IMR-90 (cell line): ENCODE measurements at regions not wholly inside any gene's neighbourhood (a gene's known extent, or its start where the extent isn't known, plus 50 kb on each side); places are given as distances from the start of the nearest gene placed in this dataset.

Source experiments
- ATAC-seq: fragments of 200-7000 bp; cut with Tn5 transposase; 2 replicates; pipeline ENCODE4 v1.9.1; 2020; ENCODE audit warnings: low read depth, mild to moderate bottlenecking, moderate library complexity
- BruUV-seq: library from RNA; stranded (reverse); fragments of 400-500 nt; replicated peaks from 2 replicates; lab custom pipeline; 2021; lab: Mats Ljungman, UMichigan
- CTCF ChIA-PET: fragments of 300-600 bp; formaldehyde crosslinking; extraction: SDS; loops from one replicate; lab custom pipeline; 2021; ENCODE audit warnings: antibody characterized with exemption; lab: Yijun Ruan, JAX
- POLR2A ChIA-PET: fragments of 300-600 bp; sonication (Branson Sonifier 250); formaldehyde crosslinking; loops from one replicate; lab custom pipeline; 2022; ENCODE audit warnings: antibody characterized with exemption; ENCODE audit not compliant: unreplicated experiment; lab: Charles Lee
- DNase-seq: peaks from one replicate; pipeline ENCODE4 v3.0.0; 2013
- H2AFZ ChIP-seq: replicated peaks from 2 replicates; pipeline ENCODE3; 2013; ENCODE audit warnings: low read length, mild to moderate bottlenecking; ENCODE audit not compliant: poor library complexity
- H2AK5ac ChIP-seq: 2 replicates; pipeline ENCODE4 v1.6.1; 2013; ENCODE audit warnings: low read depth, low read length, inconsistent platforms
- H2AK9ac ChIP-seq: replicated peaks from 2 replicates; pipeline ENCODE3; 2013; ENCODE audit warnings: mild to moderate bottlenecking, low read depth, low read length, moderate library complexity; ENCODE audit not compliant: poor library complexity
- H2BK120ac ChIP-seq: 2 replicates; pipeline ENCODE4 v1.6.1; 2013; ENCODE audit warnings: low read depth, low read length, inconsistent platforms
- H2BK15ac ChIP-seq: 3 replicates; pipeline ENCODE4 v1.6.1; 2013; ENCODE audit warnings: low read depth, low read length, inconsistent platforms
- H2BK20ac ChIP-seq: 2 replicates; pipeline ENCODE4 v1.6.1; 2013; ENCODE audit warnings: low read depth, mild to moderate bottlenecking, inconsistent platforms, low read length, moderate library complexity
- H2BK5ac ChIP-seq: 2 replicates; pipeline ENCODE4 v1.6.1; 2013; ENCODE audit warnings: mild to moderate bottlenecking, low read depth, low read length, inconsistent platforms; ENCODE audit not compliant: poor library complexity, severe bottlenecking
- H3K14ac ChIP-seq: replicated peaks from 2 replicates; pipeline ENCODE4 v1.6.1; 2013; ENCODE audit warnings: low read depth, low read length, inconsistent platforms
- H3K18ac ChIP-seq: 2 replicates; pipeline ENCODE4 v1.6.1; 2013; ENCODE audit warnings: low read depth, low read length, control low read depth
- H3K23ac ChIP-seq: 2 replicates; pipeline ENCODE4 v1.6.1; 2013; ENCODE audit warnings: low read depth, low read length, inconsistent platforms
- H3K27ac ChIP-seq: 2 replicates; pipeline ENCODE4 v1.5.1; 2013; ENCODE audit warnings: mild to moderate bottlenecking, control low read depth, low read length; ENCODE audit not compliant: insufficient read depth
- H3K27me3 ChIP-seq: 2 replicates; pipeline ENCODE4 v1.6.1; 2013; ENCODE audit warnings: low read length; ENCODE audit not compliant: control insufficient read depth, insufficient read depth
- H3K36me3 ChIP-seq: 2 replicates; pipeline ENCODE4 v1.6.1; 2013; ENCODE audit warnings: low read length, mixed read lengths; ENCODE audit not compliant: control insufficient read depth, insufficient read depth
- H3K4ac ChIP-seq: 2 replicates; pipeline ENCODE4 v1.6.1; 2013; ENCODE audit warnings: low read depth, low read length, inconsistent platforms
- H3K4me1 ChIP-seq: 2 replicates; pipeline ENCODE4 v1.6.1; 2013; ENCODE audit warnings: low read length, mixed read lengths; ENCODE audit not compliant: control insufficient read depth, insufficient read depth
- H3K4me2 ChIP-seq: 2 replicates; pipeline ENCODE4 v1.6.1; 2013; ENCODE audit warnings: low read depth, mild to moderate bottlenecking, control low read depth, low read length, moderate library complexity
- H3K4me3 ChIP-seq: 2 replicates; pipeline ENCODE4 v1.5.1; 2013; ENCODE audit warnings: low read depth, mild to moderate bottlenecking, control low read depth, low read length, moderate library complexity; ENCODE audit not compliant: insufficient read depth
- H3K56ac ChIP-seq: 2 replicates; pipeline ENCODE4 v1.6.1; 2013; ENCODE audit warnings: low read length, inconsistent platforms; ENCODE audit not compliant: insufficient read depth; ENCODE audit errors: extremely low read depth
- H3K79me1 ChIP-seq, 2 experiments: 2 replicates each; pipeline ENCODE4 v1.6.1; 2013; ENCODE audit warnings: low read length in 2 of 2, inconsistent platforms in 1 of 2, low read depth in 1 of 2
- H3K9ac ChIP-seq: 2 replicates; pipeline ENCODE4 v1.6.1; 2013; ENCODE audit warnings: low read depth, low read length, control low read depth
- H3K9me1 ChIP-seq: 2 replicates; pipeline ENCODE4 v1.6.1; 2013; ENCODE audit warnings: low read length, inconsistent platforms; ENCODE audit not compliant: insufficient read depth
- H3K9me3 ChIP-seq: 2 replicates; pipeline ENCODE4 v1.6.1; 2013; ENCODE audit warnings: low read length; ENCODE audit not compliant: control insufficient read depth, insufficient read depth
- H4K20me1 ChIP-seq: 2 replicates; pipeline ENCODE4 v1.6.1; 2013; ENCODE audit warnings: low read length, inconsistent platforms; ENCODE audit not compliant: insufficient read depth
- H4K5ac ChIP-seq: 2 replicates; pipeline ENCODE4 v1.6.1; 2013; ENCODE audit warnings: mild to moderate bottlenecking, low read depth, low read length, control low read depth
- H4K8ac ChIP-seq, 2 experiments: 2 replicates each; pipeline ENCODE4 v1.6.1; 2013; ENCODE audit warnings: low read depth in 2 of 2, low read length in 2 of 2, control low read depth in 1 of 2, inconsistent platforms in 1 of 2
- H4K91ac ChIP-seq: 2 replicates; pipeline ENCODE4 v1.6.1; 2013; ENCODE audit warnings: low read depth, low read length, inconsistent platforms; ENCODE audit not compliant: insufficient read depth
- BHLHE40 ChIP-seq: fragments of 150-350 bp; IDR thresholded peaks from 2 replicates; pipeline ENCODE4 v1.6.1; 2016; ENCODE audit warnings: mild to moderate bottlenecking, low read depth, low read length
- CHD1 ChIP-seq: IDR thresholded peaks from 2 replicates; pipeline ENCODE4 v1.6.1; 2012; ENCODE audit warnings: low read depth, low read length, improper control_type of control experiment
- CTCF ChIP-seq: conservative IDR thresholded peaks from 2 replicates; pipeline ENCODE4 v1.5.1; 2012; ENCODE audit warnings: mild to moderate bottlenecking, low read depth, low read length, improper control_type of control experiment
- FOS ChIP-seq: fragments of 150-350 bp; IDR thresholded peaks from 2 replicates; pipeline ENCODE4 v1.6.1; 2016; ENCODE audit warnings: low read depth, low read length
- MAFK ChIP-seq: IDR thresholded peaks from 2 replicates; pipeline ENCODE4 v1.6.1; 2012; ENCODE audit warnings: low read depth, low read length, improper control_type of control experiment
- MAZ ChIP-seq: IDR thresholded peaks from 2 replicates; pipeline ENCODE4 v1.6.1; 2012; ENCODE audit warnings: low read depth, mild to moderate bottlenecking, low read length, improper control_type of control experiment, moderate library complexity, borderline replicate concordance
- MXI1 ChIP-seq: IDR thresholded peaks from 2 replicates; pipeline ENCODE4 v1.6.1; 2012; ENCODE audit warnings: low read depth, mild to moderate bottlenecking, low read length, moderate library complexity, borderline replicate concordance
- NFE2L2 ChIP-seq: fragments of 150-350 bp; IDR thresholded peaks from 2 replicates; pipeline ENCODE4 v1.6.1; 2016; ENCODE audit warnings: low read depth, mild to moderate bottlenecking, low read length
- POLR2A ChIP-seq: IDR thresholded peaks from 2 replicates; pipeline ENCODE4 v1.6.1; 2012; ENCODE audit warnings: mild to moderate bottlenecking, low read depth, low read length
- RAD21 ChIP-seq: IDR thresholded peaks from 2 replicates; pipeline ENCODE4 v1.6.1; 2012; ENCODE audit warnings: low read length, improper control_type of control experiment
- RCOR1 ChIP-seq: IDR thresholded peaks from 2 replicates; pipeline ENCODE4 v1.6.1; 2012; ENCODE audit warnings: mild to moderate bottlenecking, low read length, improper control_type of control experiment; ENCODE audit not compliant: insufficient replicate concordance
- RFX5 ChIP-seq: IDR thresholded peaks from 2 replicates; pipeline ENCODE4 v1.8.0; 2012; ENCODE audit warnings: low read depth, mild to moderate bottlenecking, low read length, moderate library complexity
- SMC3 ChIP-seq: fragments of 150-350 bp; IDR thresholded peaks from 2 replicates; pipeline ENCODE4 v1.6.1; 2016; ENCODE audit warnings: low read depth, mild to moderate bottlenecking, antibody characterized with exemption, low read length, moderate library complexity
- USF2 ChIP-seq: fragments of 150-350 bp; IDR thresholded peaks from 2 replicates; pipeline ENCODE4 v1.6.1; 2017; ENCODE audit warnings: mild to moderate bottlenecking, antibody characterized with exemption, low read length, low read depth
- dilution Hi-C: fragments of 300-500 bp; cut with HindIII; formaldehyde crosslinking; loops from one replicate; pipeline ENCODE4 v1.14.3; 2018; ENCODE audit warnings: low sequenced_read_pairs; ENCODE audit not compliant: unreplicated experiment
- in situ Hi-C: fragments of 300-500 bp; cut with MboI; formaldehyde crosslinking; loops from 3 replicates; pipeline ENCODE4 v1.14.3; 2019; ENCODE audit warnings: low sequenced_read_pairs, inconsistent platforms, mixed read lengths
- intact Hi-C: fragments of 100-400 bp; cut with micrococcal nuclease; formaldehyde crosslinking; loops from 2 replicates; pipeline ENCODE4 v1.10.0; 2022
- TF ChIP-seq, protein P1 (sequence below): fragments of 150-350 bp; IDR thresholded peaks from 2 replicates; pipeline ENCODE4 v1.6.1; 2016; ENCODE audit warnings: low read depth, mild to moderate bottlenecking, low read length, moderate library complexity, borderline replicate concordance

DNA sequence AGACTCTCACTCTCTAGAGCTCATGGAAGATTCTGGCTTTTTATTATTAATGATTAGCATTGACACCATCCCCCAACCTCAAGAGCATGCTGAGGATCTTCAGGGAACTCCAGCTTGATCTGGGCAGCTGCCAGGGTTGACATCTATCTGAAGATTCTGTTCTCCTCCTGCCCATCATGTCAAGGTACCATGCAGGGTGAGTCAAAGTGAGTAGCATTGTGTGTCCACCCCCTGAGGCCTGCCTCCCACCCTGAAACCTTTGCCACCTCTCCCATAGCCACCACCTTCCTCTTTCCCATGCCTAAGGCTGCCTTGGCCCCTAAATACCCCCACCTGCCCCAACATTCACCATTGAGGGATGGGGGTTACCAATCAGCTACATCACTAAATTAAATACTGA is 70.1 kb upstream of the SLCO3A1 start:
- TF ChIP-seq MAFK (no peak), CTCF (no peak), NFE2L2 (no peak), CHD1 (no peak), MAZ (no peak), POLR2A (no peak), SMC3 (no peak), MXI1 (no peak), RFX5 (no peak), FOS (no peak), RCOR1 (no peak), BHLHE40 (no peak), USF2 (no peak), RAD21 (no peak)
- TF ChIP-seq, protein P1, sequence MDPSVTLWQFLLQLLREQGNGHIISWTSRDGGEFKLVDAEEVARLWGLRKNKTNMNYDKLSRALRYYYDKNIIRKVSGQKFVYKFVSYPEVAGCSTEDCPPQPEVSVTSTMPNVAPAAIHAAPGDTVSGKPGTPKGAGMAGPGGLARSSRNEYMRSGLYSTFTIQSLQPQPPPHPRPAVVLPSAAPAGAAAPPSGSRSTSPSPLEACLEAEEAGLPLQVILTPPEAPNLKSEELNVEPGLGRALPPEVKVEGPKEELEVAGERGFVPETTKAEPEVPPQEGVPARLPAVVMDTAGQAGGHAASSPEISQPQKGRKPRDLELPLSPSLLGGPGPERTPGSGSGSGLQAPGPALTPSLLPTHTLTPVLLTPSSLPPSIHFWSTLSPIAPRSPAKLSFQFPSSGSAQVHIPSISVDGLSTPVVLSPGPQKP = no peak
- H3K9me3 ChIP-seq = 0 out of 2 replicates have a peak, but pooled peaks cover 2% of the 10 kb centered on the region
- CTCF ChIA-PET = no interaction called here

More for the DNA sequence above, 70.1 kb upstream of the SLCO3A1 start:
- no peak overlapping the region for H3K4ac ChIP-seq
- dilution Hi-C loops (no loop called here), in situ Hi-C loops (no loop called here), intact Hi-C loops (no loop called here)
- no TSS peak for BruUV-seq
- no peak overlapping the region for H3K56ac ChIP-seq
- DNase-seq (no peak), ATAC-seq (no peak)
- POLR2A ChIA-PET = no interaction called here
- no peak overlapping the region for H4K91ac ChIP-seq
- H2AK9ac ChIP-seq = no peak overlapping the region
- H3K9me1 ChIP-seq = no peaks in the 10 kb centered on the region
- H3K4me3 ChIP-seq = no peak overlapping the region
- H2BK15ac ChIP-seq = no peak overlapping the region
- H2AK5ac ChIP-seq = no peak overlapping the region
- no peak overlapping the region for H2AFZ ChIP-seq
- no peak overlapping the region for H4K5ac ChIP-seq
- H3K79me1 ChIP-seq = no peaks in the 10 kb centered on the region
- H4K8ac ChIP-seq = no peak overlapping the region
- no peak overlapping the region for H2BK20ac ChIP-seq
- H3K14ac ChIP-seq = no peak overlapping the region
- H3K9ac ChIP-seq = no peak overlapping the region
- H3K36me3 ChIP-seq = no peaks in the 10 kb centered on the region
- H3K27me3 ChIP-seq = no peaks in the 10 kb centered on the region
- H2BK120ac ChIP-seq = no peak overlapping the region
- H3K27ac ChIP-seq = no peak overlapping the region
- no peak overlapping the region for H3K4me2 ChIP-seq
- no peak overlapping the region for H3K18ac ChIP-seq
- no peak overlapping the region for H2BK5ac ChIP-seq
- H3K23ac ChIP-seq = no peak overlapping the region
- H3K4me1 ChIP-seq = no peaks in the 10 kb centered on the region
- no peaks in the 10 kb centered on the region for H4K20me1 ChIP-seq
